HAP-1 (cell line): ENCODE measurements at regions not wholly inside any gene's neighbourhood (a gene's known extent, or its start where the extent isn't known, plus 50 kb on each side); places are given as distances from the start of the nearest gene placed in this dataset.
A peak's percentile ranks its signal among the peaks of the same experiment; 100 is the strongest.

ENCODE experiments used
- DNase-seq, 2 experiments: peaks; one replicate each; pipeline ENCODE4 v3.0.0-alpha.2; 2016 to 2020; ENCODE audit warnings: low spot score in 2 of 2
- H3K27me3 ChIP-seq: fragments of 250-450 bp; sonication (Bioruptor Pico); 2 replicates; pipeline ENCODE4 v1.5.1; 2020; ENCODE audit warnings: low read depth, mild to moderate bottlenecking, moderate library complexity
- H3K36me3 ChIP-seq: fragments of 250-450 bp; sonication (Bioruptor Pico); replicated peaks from 2 replicates; pipeline ENCODE4 v1.5.1; 2020; ENCODE audit warnings: mild to moderate bottlenecking
- H3K4me1 ChIP-seq: fragments of 250-450 bp; sonication (Bioruptor Pico); 2 replicates; pipeline ENCODE4 v1.5.1; 2020; ENCODE audit warnings: mild to moderate bottlenecking
- H3K4me3 ChIP-seq: fragments of 250-450 bp; sonication (Bioruptor Pico); 2 replicates; pipeline ENCODE4 v1.5.1; 2020; ENCODE audit warnings: mild to moderate bottlenecking, moderate library complexity
- H3K9me3 ChIP-seq: fragments of 250-450 bp; sonication (Bioruptor Pico); 2 replicates; pipeline ENCODE4 v1.5.1; 2020; ENCODE audit warnings: mild to moderate bottlenecking, moderate library complexity
- in situ Hi-C: fragments of 300-500 bp; cut with MboI; formaldehyde crosslinking; loops from 3 replicates; pipeline ENCODE4 v1.14.3; 2020; ENCODE audit warnings: low sequenced_read_pairs, inconsistent platforms, mixed read lengths

DNA sequence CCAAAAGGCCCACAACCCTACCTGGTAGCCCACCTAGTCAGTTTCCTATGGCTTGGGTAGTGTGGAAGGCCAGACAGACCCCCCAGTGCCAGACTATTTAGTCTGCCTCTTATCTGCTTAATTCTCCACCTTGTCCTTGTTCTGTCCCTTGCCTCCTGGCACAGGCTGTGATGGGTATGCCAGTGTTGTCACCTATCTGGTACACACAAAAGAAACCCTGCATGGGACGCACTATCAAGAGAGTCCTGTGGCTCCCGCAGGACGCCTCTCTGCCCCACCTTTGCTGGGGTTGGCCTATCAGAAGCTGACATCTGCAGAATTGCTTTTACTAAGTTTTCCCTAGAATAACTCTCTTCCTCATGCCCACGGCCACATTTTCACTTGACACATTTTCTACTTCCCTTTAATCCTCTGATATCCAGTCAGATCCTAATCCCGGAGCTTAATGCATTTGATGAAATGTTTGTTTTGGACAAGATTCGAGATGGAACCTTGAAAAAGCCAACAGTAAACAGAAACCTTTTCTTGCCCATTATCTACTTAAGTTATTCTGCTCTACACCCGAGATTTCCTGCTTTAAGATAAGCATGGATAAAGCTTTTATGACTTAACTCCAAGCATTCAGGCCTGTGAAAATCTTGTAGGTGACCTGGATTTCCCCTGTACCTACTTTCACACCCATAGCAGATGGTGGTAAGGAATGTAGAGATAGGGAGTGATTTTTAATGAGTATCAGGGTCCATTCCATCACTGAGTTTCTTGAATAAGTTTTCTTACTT lies 468.5 kb downstream of the ZNF608 start:
- H3K36me3 ChIP-seq, result no peaks in the 10 kb centered on the region
- H3K4me1 ChIP-seq, result no peaks in the 10 kb centered on the region
- H3K4me3 ChIP-seq, result no peak overlapping the region
- H3K27me3 ChIP-seq, result no peaks in the 10 kb centered on the region
- H3K9me3 ChIP-seq, result no peaks in the 10 kb centered on the region
- DNase-seq, result no peak
- in situ Hi-C loops, result no loop called here

DNA sequence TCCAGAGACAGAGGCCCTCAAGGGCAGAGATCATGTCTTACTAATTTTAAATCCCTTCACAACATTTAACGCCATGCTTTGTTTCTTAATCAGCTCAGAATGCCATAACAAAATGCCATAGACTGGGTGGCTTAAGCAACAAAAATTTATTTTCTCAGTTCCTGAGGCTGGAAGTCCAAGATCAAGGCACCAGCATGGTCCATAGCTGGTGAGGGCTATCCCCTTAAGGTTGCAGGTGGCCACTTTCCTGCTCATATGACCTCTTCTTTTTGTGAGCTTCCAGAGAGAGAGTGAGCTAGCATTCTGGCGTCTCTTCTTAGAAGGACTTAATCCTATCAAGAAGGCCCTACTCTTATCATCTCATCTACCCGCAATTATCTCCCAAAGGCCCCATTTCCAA lies 470.3 kb downstream of the ZNF608 start:
- DNase-seq, result no peak
- Histone ChIP-seq H3K36me3 (no peaks in the 10 kb centered on the region), H3K4me1 (no peaks in the 10 kb centered on the region), H3K9me3 (no peaks in the 10 kb centered on the region), H3K4me3 (no peak overlapping the region), H3K27me3 (no peaks in the 10 kb centered on the region)
- in situ Hi-C loops, result no loop called here

DNA sequence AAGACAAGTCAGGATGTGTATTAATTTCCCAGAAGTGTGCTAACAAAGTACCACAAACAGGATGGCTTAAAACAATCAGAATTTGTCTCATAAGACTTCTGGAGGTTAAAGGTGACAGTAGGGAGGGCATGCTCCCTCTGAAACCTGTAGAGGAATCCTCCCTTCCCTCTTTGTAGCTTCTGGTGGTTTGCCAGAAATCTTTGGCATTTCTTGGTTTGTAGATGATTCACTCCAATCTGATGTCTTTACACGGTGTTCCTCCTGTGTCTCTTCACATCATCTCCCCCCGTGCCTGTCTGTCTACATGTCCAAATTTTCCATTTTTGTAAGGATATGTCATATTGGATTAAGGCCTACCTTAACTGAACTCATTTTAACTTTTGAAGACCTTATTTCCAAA lies 471.5 kb downstream of the ZNF608 start:
- in situ Hi-C loops, result no loop called here
- Histone ChIP-seq H3K4me3 (no peak overlapping the region), H3K27me3 (no peaks in the 10 kb centered on the region), H3K4me1 (no peaks in the 10 kb centered on the region), H3K9me3 (no peaks in the 10 kb centered on the region), H3K36me3 (no peaks in the 10 kb centered on the region)
- DNase-seq, result no peak

DNA sequence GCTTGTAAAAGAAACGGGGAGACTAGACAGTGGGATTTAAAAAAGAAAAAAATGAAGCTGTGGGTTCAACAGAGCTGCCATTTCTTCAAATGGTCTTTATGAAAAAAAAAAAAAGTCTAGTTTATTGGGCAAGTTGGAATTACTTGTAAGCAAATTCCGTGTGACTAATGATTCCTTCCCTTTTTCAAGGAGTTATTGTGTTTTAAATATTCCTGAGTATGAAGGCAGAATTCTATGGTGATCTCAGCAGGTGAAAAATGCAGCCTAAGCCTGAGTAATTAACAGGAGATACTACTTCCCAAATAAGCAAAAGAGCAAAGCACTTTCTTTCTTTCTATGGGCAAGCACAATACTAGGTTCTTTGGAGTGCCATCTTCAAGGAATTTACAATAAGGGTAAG lies 481.9 kb downstream of the ZNF608 start:
- H3K36me3 ChIP-seq, result no peaks in the 10 kb centered on the region
- H3K4me1 ChIP-seq, result peaks cover 9% of the 10 kb centered on the region
- no peak for DNase-seq
- H3K4me3 ChIP-seq, result no peak overlapping the region
- H3K9me3 ChIP-seq, result no peaks in the 10 kb centered on the region
- no peaks in the 10 kb centered on the region for H3K27me3 ChIP-seq
- in situ Hi-C loops, result no loop called here

DNA sequence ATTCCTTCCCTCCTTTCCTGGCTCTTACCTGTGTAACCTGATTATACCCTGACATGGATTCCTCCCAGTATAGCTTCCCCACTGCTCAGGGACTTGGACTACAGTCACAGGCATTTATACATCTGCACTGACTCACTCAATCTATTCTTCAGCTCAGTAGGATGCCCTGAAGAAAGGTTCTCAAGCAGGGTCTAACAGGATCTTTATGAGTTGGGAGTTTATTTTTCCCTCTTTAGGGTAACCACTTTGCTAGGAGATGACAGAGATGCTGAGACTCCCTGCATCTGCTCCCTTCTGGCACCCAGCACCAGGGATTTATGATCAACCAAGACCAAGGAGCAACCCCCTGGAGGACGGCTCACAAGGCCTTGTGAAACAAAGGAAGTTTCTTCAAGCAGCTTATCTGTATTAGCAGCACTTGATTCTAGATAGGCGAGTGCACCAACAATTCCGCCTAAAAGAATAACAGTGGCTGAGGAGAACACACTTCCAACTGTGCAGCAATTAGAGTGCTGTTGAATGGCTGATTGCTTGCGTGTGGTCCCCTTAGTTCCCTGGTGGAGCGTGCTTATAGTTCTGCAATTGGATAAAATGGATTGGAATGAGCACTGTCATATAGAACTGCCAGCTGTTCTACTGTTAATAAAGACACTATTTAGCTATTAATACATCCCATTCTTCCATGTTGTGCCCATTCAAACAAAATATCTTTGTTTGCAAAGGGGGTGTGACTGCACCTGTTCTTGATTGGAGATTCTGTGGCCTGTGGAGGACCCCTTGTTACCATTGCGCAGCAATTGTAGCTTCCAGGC lies 482.6 kb downstream of the ZNF608 start:
- DNase-seq, result no peak
- H3K4me1 ChIP-seq, result peaks cover 9% of the 10 kb centered on the region
- no peak overlapping the region for H3K4me3 ChIP-seq
- H3K36me3 ChIP-seq, result no peaks in the 10 kb centered on the region
- H3K27me3 ChIP-seq, result no peaks in the 10 kb centered on the region
- in situ Hi-C loops, result no loop called here
- H3K9me3 ChIP-seq, result no peaks in the 10 kb centered on the region

DNA sequence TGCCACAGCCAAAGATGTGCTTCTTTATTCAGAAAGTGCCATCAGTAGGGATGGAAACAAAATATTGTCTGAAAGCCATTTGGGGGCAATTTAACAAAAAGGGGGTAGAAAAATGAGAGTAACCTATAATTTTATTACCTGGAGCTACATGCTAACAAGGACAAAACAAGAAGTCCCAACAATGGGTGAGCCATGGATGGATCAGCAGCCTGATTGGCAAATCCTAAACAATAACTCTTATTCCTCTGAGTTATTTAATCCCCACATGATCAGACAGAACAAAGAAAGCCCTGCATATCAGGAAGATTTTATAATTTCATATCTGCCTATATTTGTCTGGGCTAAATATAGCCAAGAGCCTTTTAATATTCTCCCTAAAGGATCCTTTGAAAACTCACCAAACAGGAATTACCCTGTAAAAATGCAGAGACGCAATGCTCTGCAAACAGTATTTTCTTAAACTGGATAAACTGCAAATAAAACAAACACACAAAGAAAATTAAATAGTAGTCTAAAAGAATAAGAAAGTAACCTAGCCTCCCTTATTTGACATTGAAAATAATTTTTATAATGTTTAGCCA lies 483.4 kb downstream of the ZNF608 start:
- H3K27me3 ChIP-seq, result no peaks in the 10 kb centered on the region
- peaks cover 9% of the 10 kb centered on the region for H3K4me1 ChIP-seq
- H3K36me3 ChIP-seq, result no peaks in the 10 kb centered on the region
- in situ Hi-C loops, result no loop called here
- DNase-seq, result no peak
- no peaks in the 10 kb centered on the region for H3K9me3 ChIP-seq
- H3K4me3 ChIP-seq, result no peak overlapping the region

DNA sequence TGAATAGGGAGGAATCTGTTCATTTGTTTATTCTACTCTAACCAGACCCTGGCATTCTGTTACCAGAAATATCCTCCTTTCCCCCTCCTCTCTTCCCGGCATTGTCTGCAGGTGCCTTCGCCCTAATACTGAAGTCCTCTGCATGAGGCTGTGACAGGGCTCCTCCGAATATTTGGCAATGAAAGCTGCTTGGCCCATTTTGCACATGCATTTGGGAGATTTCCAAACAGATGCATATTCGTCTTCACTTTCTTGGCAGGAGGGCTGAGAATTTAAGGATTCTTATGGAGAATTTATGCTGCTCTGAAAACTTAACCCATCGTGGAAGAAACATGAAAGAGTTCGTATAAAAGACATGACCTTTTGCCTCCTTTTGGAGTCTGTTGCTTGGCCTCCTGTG lies 484.0 kb downstream of the ZNF608 start:
- Histone ChIP-seq H3K27me3 (no peaks in the 10 kb centered on the region), H3K36me3 (no peaks in the 10 kb centered on the region), H3K4me3 (no peak overlapping the region), H3K9me3 (no peaks in the 10 kb centered on the region), H3K4me1 (peaks cover 9% of the 10 kb centered on the region)
- DNase-seq, result peak; percentile 22 to 28
- in situ Hi-C loops, result no loop called here

DNA sequence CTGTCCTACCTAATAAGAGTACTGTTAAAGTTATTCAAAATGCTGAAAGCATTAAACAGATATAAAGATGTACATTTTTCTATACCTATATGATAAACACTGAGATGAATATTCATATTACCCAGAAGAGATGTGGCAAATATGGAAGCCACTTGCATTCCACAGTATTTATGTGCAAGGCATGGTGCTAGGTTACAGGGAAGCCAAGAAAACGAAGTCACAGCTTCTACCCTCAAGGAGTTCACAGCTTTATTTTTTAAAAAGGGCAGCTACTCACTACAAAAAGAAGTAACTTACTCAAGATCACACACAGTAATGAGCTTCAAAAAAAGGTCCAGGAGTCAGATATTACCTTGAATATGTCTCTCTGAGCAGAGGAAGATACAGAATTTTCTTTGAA lies 484.6 kb downstream of the ZNF608 start:
- H3K36me3 ChIP-seq, result no peaks in the 10 kb centered on the region
- peaks cover 9% of the 10 kb centered on the region for H3K4me1 ChIP-seq
- H3K9me3 ChIP-seq, result no peaks in the 10 kb centered on the region
- H3K27me3 ChIP-seq, result no peaks in the 10 kb centered on the region
- DNase-seq, result no peak
- H3K4me3 ChIP-seq, result no peak overlapping the region
- in situ Hi-C loops, result no loop called here

DNA sequence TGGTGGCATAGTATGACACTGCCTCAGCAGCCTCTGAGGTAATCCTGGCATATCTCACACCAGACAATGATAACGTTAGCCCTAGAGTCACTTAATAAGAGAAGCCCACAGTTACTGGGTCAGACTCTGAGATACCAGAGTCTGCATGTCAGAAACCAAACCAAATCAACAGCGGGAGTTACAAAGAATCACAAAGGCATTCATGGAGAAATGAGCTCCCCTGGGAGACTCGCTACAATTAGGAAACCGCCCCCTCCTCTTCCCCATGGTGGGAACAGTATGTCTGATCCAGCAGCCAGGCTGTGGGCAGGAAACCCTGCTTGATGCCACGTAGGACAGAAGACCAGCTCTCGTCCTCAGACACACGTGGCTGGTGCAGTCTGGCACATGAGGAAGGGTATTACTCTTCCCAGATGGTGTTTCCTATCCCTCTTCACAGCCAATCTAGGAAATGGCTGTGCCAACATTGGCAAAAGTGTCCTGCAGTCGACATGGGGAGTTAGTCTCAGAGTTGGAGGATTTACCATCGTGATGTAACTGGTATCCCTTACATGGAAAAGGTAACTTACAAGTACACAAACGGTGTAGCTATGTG lies 485.4 kb downstream of the ZNF608 start:
- no peaks in the 10 kb centered on the region for H3K36me3 ChIP-seq
- no peak overlapping the region for H3K4me3 ChIP-seq
- DNase-seq, result no peak
- H3K4me1 ChIP-seq, result peaks cover 9% of the 10 kb centered on the region
- in situ Hi-C loops, result no loop called here
- H3K9me3 ChIP-seq, result no peaks in the 10 kb centered on the region
- H3K27me3 ChIP-seq, result no peaks in the 10 kb centered on the region

DNA sequence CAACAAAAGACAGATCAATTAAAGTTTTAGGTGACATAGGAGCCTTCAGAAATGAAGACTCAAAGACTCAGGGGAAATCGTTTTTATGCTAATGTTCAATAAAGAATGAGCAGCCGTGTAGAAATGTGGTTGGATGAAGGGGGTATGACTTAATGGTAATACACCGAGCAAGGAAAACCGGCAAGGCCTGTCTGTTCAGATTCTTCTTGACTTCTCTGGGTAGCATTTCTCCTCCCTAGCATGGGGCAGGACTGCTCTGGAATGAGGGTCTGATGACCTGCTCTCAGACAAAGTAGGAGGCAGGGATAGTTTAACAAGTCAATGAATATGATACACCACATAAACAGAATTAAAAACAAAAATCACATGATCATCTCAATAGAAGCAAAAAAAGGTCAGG lies 487.4 kb downstream of the ZNF608 start:
- H3K9me3 ChIP-seq, result no peaks in the 10 kb centered on the region
- peaks cover 9% of the 10 kb centered on the region for H3K4me1 ChIP-seq
- no peak for DNase-seq
- in situ Hi-C loops, result no loop called here
- H3K27me3 ChIP-seq, result no peaks in the 10 kb centered on the region
- no peaks in the 10 kb centered on the region for H3K36me3 ChIP-seq
- no peak overlapping the region for H3K4me3 ChIP-seq

DNA sequence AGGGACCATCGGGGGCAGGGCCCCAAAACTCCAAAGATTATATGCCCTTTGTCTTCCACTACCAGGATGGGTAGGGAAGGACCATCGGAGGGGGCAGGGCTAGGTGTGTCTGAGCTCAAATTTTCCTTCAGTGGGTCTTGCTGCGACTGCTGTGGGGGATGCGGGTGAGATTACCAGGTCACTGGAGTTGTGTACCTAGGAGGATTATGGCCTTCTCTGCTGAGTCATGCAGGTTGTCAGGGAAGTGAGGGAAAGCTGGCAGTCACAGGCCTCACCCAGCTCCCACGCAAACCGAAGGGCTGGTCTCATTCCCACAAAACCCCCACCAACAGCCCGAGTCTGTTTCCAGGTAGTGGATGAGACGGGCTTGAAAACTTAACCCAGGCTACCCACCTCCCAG lies 489.4 kb downstream of the ZNF608 start:
- Histone ChIP-seq H3K9me3 (no peaks in the 10 kb centered on the region), H3K4me1 (no peaks in the 10 kb centered on the region; the same call in 1 of the 2 replicates), H3K4me3 (no peak overlapping the region), H3K36me3 (no peaks in the 10 kb centered on the region), H3K27me3 (no peaks in the 10 kb centered on the region)
- in situ Hi-C loops, result no loop called here
- DNase-seq, result no peak

DNA sequence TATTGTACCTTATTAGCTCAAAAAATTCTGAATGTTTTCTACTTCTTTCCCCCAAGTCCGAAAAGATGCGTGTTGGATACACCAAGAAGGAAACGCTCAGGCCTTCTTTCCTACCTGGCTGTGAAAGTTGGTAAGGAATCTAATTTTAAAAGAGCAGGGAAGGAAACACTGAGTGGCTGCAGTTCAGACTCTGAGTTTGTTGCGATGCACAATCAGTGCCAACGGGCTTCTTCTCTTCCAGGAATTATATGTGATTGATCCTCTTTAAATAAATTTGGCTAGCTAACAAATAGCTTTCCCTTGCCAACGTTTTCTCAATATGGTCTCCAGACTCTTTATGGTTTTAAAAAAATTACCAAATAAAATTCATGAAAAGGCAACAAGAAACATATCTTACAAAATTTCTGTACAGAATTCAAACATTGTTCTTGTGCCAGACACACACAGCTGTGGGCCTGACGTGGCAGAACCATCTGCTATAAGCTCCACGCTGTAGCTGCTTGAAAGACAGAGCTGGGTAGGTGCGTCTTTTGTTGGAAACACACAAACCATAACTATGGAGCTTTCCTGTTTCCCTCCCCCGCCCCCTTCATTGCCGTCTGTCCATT lies 493.1 kb downstream of the ZNF608 start:
- in situ Hi-C loops, result no loop called here
- DNase-seq, result no peak
- H3K4me1 ChIP-seq, result no peaks in the 10 kb centered on the region
- no peaks in the 10 kb centered on the region for H3K36me3 ChIP-seq
- H3K27me3 ChIP-seq, result no peaks in the 10 kb centered on the region
- H3K9me3 ChIP-seq, result no peaks in the 10 kb centered on the region
- H3K4me3 ChIP-seq, result no peak overlapping the region

DNA sequence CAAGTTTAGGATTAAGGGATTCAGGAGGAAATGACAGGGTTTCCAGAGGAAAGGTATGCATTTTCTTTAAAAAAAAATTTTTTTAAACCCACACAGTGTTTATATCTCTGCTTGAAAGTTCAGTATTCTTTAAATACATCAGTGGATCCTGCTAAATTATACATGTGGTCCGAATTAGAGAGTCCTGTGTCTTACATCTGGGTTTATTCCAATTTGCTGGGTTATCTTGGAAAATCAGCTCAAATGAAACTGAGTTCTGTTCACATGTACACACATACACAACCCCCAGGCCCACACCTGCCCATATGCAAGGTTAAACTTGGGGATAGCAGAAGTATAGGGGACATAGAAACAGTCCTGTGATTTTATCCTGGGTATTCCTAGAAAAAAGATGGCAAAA lies 493.7 kb downstream of the ZNF608 start:
- in situ Hi-C loops, result no loop called here

More for the DNA sequence above, 493.7 kb downstream of the ZNF608 start:
- Histone ChIP-seq H3K9me3 (no peaks in the 10 kb centered on the region), H3K27me3 (no peaks in the 10 kb centered on the region), H3K36me3 (no peaks in the 10 kb centered on the region), H3K4me3 (no peak overlapping the region), H3K4me1 (no peaks in the 10 kb centered on the region)
- no peak for DNase-seq
